ENCODE measurements at regions not wholly inside any gene's neighbourhood (a gene's known extent, or its start where the extent isn't known, plus 50 kb on each side); places are given as distances from the start of the nearest gene placed in this dataset.
"Not testable (repeated sequence)": the region's sequence is repeated elsewhere in the genome, so short reads cannot be mapped to it uniquely, and the experiment has no call there.

GRCh38 chr2:76697439-76697838, 824.7 kb downstream of the LRRTM4 start:
- not testable (repeated sequence) for FAIRE-seq

- FAIRE-seq: no peak
Measured at GRCh38 chr2:76692908-76693307, 829.3 kb downstream of the LRRTM4 start.

GRCh38 chr2:76688732-76689131, 833.4 kb downstream of the LRRTM4 start:
- no peak for FAIRE-seq

GRCh38 chr2:76687923-76688322, 834.3 kb downstream of the LRRTM4 start:
- no peak for FAIRE-seq

- FAIRE-seq: no peak
Measured at GRCh38 chr2:76684756-76685155, 837.4 kb downstream of the LRRTM4 start.

- no peak for FAIRE-seq
Measured at GRCh38 chr2:76679025-76679396, 843.2 kb downstream of the LRRTM4 start.

- no peak for FAIRE-seq
Measured at GRCh38 chr2:76678383-76679024, 843.7 kb downstream of the LRRTM4 start.

GRCh38 chr2:76675212-76675611, 847.0 kb downstream of the LRRTM4 start:
- FAIRE-seq: no peak

GRCh38 chr2:76672798-76673197, 849.4 kb downstream of the LRRTM4 start:
- FAIRE-seq: no peak

- no peak for FAIRE-seq
Measured at GRCh38 chr2:76669966-76670465, 852.2 kb downstream of the LRRTM4 start.

GRCh38 chr2:76668279-76668678, 853.9 kb downstream of the LRRTM4 start:
- no peak for FAIRE-seq

GRCh38 chr2:76667821-76668271, 854.3 kb downstream of the LRRTM4 start:
- no peak for FAIRE-seq

GRCh38 chr2:76642129-76642528, 880.0 kb downstream of the LRRTM4 start:
- no peak for FAIRE-seq

- FAIRE-seq: no peak
Measured at GRCh38 chr2:76641506-76641905, 880.7 kb downstream of the LRRTM4 start.

- no peak for FAIRE-seq
Measured at GRCh38 chr2:76640905-76641304, 881.3 kb downstream of the LRRTM4 start.

- no peak for FAIRE-seq
Measured at GRCh38 chr2:76639171-76639680, 883.0 kb downstream of the LRRTM4 start.

GRCh38 chr2:76633276-76633921, 888.8 kb downstream of the LRRTM4 start:
- FAIRE-seq: no peak

GRCh38 chr2:76625101-76625500, 897.1 kb downstream of the LRRTM4 start:
- no peak for FAIRE-seq

GRCh38 chr2:76613330-76613729, 902.6 kb upstream of the GCFC2 start:
- no peak for FAIRE-seq

- no peak for FAIRE-seq
Measured at GRCh38 chr2:76612764-76613163, 902.0 kb upstream of the GCFC2 start.

GRCh38 chr2:76610451-76610850, 899.7 kb upstream of the GCFC2 start:
- FAIRE-seq: no peak

- peak; percentile 90 for FAIRE-seq
Measured at GRCh38 chr2:76599732-76600368, 889.1 kb upstream of the GCFC2 start.

- no peak for FAIRE-seq
Measured at GRCh38 chr2:76584474-76584873, 873.8 kb upstream of the GCFC2 start.

GRCh38 chr2:76579911-76580310, 869.2 kb upstream of the GCFC2 start:
- FAIRE-seq: no peak
